ENCODE measurements at regions not wholly inside any gene's neighbourhood (a gene's known extent, or its start where the extent isn't known, plus 50 kb on each side); places are given as distances from the start of the nearest gene placed in this dataset.

GRCh38 chr3:153328690-153329089 is 166.7 kb downstream of the RAP2B start:
- no peak for TF ChIP-seq POLR2A (IDR thresholded peaks at IDR 0.05)
- no peak for TF ChIP-seq CTCF (IDR thresholded peaks at IDR 0.05)
- Histone ChIP-seq H3K9me3 (peaks cover 0 to 8% (median 0%) of the 10 kb centered on the region in 12 donors), H3K36me3 (no peaks in the 10 kb centered on the region), H3K27ac (no peak overlapping the region), H3K4me3 (no peak overlapping the region), H3K4me1 (no peaks in the 10 kb centered on the region), H3K27me3 (no peaks in the 10 kb centered on the region)
- intact Hi-C loops (cut with DNase I) = no loop called here
- 89 to 98% (median 94%) methylated on average over 2 of the region's 2 CpGs for WGBS, 4 donors
- ATAC-seq (no peak), DNase-seq (no peak)

- Histone ChIP-seq H3K9me3 (no peaks in the 10 kb centered on the region), H3K27ac (no peak overlapping the region), H3K4me3 (no peak overlapping the region), H3K36me3 (no peaks in the 10 kb centered on the region), H3K27me3 (no peaks in the 10 kb centered on the region), H3K4me1 (no peaks in the 10 kb centered on the region)
- ATAC-seq (no peak), DNase-seq (no peak)
- 98 to 100% (median 100%) methylated on average over 1 of the region's 1 CpG for WGBS, 4 donors
- intact Hi-C loops (cut with DNase I) = no loop called here
- TF ChIP-seq POLR2A (IDR thresholded peaks at IDR 0.05) (no peak), CTCF (IDR thresholded peaks at IDR 0.05) (no peak)
Observed at GRCh38 chr3:153330901-153331300, 168.9 kb downstream of the RAP2B start.

DNA sequence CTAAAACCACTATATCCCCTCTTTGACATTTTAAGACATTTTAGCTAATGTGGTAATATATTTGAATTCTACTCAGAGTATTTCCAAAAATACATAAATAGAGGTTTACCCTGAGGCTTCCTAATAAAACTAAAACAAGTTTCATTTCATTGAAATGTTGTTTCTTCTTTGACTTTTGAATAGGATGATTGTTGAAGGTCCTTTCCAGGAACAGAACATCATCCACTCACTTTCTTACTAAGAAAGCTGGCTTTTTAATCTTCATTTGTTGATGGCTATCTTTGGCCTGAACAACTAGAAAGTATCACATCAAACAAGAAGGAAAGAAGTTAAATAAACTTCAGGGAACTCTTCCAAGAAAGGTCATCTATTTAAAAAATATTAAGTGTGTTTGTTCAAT is 169.7 kb downstream of the RAP2B start:
- Histone ChIP-seq H3K36me3 (no peaks in the 10 kb centered on the region), H3K4me3 (no peak overlapping the region), H3K27me3 (no peaks in the 10 kb centered on the region), H3K27ac (no peak overlapping the region), H3K9me3 (no peaks in the 10 kb centered on the region), H3K4me1 (no peaks in the 10 kb centered on the region)
- DNase-seq (no peak), ATAC-seq (no peak)
- intact Hi-C loops (cut with DNase I) = no loop called here
- TF ChIP-seq POLR2A (IDR thresholded peaks at IDR 0.05) (no peak), CTCF (IDR thresholded peaks at IDR 0.05) (no peak)

DNA sequence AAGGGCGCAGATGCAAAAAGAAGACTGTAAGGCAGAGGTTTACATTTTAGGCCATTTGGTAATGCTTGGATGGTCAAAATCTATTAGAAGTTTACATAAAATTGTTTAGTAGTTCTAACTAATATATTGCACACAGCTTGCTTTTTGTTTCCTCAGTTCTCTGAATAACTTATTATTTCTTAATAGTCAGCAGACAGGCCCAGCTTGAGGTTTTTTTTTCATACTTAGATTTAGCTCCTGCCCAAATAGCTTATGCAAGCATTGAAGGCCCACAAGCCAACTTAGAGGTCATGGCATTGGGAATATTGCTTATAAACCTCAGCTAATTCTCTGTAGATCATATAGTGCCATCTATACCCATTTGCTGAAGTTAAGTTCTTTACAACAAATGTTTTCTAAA is 172.5 kb downstream of the RAP2B start:
- H3K4me3 ChIP-seq = no peak overlapping the region
- intact Hi-C loops (cut with DNase I) = no loop called here
- no peaks in the 10 kb centered on the region for H3K27me3 ChIP-seq
- H3K36me3 ChIP-seq = no peaks in the 10 kb centered on the region
- WGBS, 4 donors = 96 to 99% (median 97%) methylated on average over 1 of the region's 1 CpG
- no peaks in the 10 kb centered on the region for H3K9me3 ChIP-seq
- DNase-seq (no peak), ATAC-seq (no peak)
- H3K4me1 ChIP-seq = peaks cover 0 to 15% (median 0%) of the 10 kb centered on the region in 12 donors
- peak overlapping the region in 1 of 12 donors; percentile 2 for H3K27ac ChIP-seq
- TF ChIP-seq CTCF (IDR thresholded peaks at IDR 0.05) = no peak
- no peak for TF ChIP-seq POLR2A (IDR thresholded peaks at IDR 0.05)

Data from heart left ventricle (tissue), 16 donors.